ENCODE measurements at regions not wholly inside any gene's neighbourhood (a gene's known extent, or its start where the extent isn't known, plus 50 kb on each side); places are given as distances from the start of the nearest gene placed in this dataset.

DNA sequence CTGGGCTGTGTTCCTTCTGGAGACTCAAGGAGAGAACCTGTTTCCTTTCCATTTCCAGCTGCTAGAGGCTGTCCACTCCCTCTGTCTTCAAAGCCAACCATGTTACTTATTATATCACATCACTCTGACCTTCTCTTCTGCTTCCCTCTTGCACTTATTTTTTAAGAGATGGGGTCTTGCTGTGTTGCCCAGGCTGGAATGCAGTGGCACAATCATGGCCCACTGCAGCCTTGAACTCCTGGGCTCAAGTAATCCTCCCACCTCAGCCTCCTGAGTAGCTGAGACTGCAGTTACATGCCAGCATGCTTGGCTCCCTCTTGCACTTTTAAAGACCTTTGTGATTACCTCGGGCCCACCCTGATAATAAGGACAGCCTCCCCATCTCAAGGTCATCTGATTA lies 160.0 kb upstream of the DTNBP1 start:
- H3K27me3 Mint-ChIP-seq = no peaks in the 10 kb centered on the region

DNA sequence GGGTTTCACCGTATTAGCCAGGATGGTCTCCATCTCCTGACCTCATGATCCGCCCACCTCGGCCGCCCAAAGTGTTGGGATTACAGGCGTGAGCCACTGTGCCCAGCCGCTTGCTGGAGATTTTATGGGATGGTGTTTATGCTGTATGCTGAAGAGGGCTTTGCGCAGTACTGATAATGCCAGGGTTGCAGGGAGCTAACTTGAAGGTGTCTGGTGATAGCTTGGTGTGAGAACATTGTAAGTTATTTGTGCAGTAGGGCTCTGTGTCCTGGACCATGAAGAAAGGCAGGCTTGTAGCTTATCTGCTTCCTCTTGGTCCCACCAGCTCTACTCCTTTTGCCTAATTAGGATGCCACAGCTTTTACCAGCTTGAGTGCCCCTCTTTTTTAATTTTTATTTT lies 157.0 kb upstream of the DTNBP1 start:
- Mint-ChIP-seq H3K27ac (no peak overlapping the region), H3K4me3 (no peak overlapping the region), H3K27me3 (no peaks in the 10 kb centered on the region), H3K4me1 (ENCODE audit: unreplicated experiment) (peaks cover 32% of the 10 kb centered on the region), H3K9me3 (peaks cover 6% of the 10 kb centered on the region), H3K36me3 (no peaks in the 10 kb centered on the region)
- TF ChIP-seq, protein P1, sequence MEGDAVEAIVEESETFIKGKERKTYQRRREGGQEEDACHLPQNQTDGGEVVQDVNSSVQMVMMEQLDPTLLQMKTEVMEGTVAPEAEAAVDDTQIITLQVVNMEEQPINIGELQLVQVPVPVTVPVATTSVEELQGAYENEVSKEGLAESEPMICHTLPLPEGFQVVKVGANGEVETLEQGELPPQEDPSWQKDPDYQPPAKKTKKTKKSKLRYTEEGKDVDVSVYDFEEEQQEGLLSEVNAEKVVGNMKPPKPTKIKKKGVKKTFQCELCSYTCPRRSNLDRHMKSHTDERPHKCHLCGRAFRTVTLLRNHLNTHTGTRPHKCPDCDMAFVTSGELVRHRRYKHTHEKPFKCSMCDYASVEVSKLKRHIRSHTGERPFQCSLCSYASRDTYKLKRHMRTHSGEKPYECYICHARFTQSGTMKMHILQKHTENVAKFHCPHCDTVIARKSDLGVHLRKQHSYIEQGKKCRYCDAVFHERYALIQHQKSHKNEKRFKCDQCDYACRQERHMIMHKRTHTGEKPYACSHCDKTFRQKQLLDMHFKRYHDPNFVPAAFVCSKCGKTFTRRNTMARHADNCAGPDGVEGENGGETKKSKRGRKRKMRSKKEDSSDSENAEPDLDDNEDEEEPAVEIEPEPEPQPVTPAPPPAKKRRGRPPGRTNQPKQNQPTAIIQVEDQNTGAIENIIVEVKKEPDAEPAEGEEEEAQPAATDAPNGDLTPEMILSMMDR (conservative IDR thresholded peaks at IDR 0.05) = no peak
- DNase-seq (ENCODE audit: extremely low spot score, unreplicated experiment) = no peak

More for the DNA sequence above, 160.0 kb upstream of the DTNBP1 start:
- Mint-ChIP-seq H3K9me3 (peaks cover 10% of the 10 kb centered on the region), H3K4me1 (ENCODE audit: unreplicated experiment) (peaks cover 36% of the 10 kb centered on the region), H3K4me3 (no peak overlapping the region), H3K27ac (no peak overlapping the region), H3K36me3 (no peaks in the 10 kb centered on the region)
- no peak for DNase-seq (ENCODE audit: extremely low spot score, unreplicated experiment)
- TF ChIP-seq, protein P1 (conservative IDR thresholded peaks at IDR 0.05) = no peak

DNA sequence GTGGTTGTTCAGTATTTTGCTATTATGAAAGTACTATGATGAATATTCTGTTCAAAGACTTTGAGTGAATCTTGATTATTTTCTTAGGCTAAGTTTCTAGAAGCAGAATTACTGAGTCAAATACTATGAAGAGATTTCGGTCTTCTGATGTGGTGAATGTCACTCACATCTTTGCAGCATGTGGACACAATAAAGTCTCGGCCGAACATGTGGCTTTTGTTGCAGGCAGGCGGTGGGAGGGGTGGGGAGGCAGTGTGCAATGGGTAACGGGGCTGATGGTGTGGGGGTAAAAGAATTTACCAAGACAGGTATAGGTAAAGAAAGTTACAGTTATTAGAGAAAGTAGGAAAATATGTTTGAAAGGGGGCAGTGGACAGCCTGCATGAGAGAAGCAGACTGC lies 156.4 kb upstream of the DTNBP1 start:
- TF ChIP-seq, protein P1 (conservative IDR thresholded peaks at IDR 0.05) = no peak
- Mint-ChIP-seq H3K36me3 (no peaks in the 10 kb centered on the region), H3K27me3 (no peaks in the 10 kb centered on the region), H3K27ac (no peak overlapping the region), H3K4me1 (ENCODE audit: unreplicated experiment) (peaks cover 29% of the 10 kb centered on the region), H3K9me3 (peaks cover 7% of the 10 kb centered on the region), H3K4me3 (no peak overlapping the region)
- no peak for DNase-seq (ENCODE audit: extremely low spot score, unreplicated experiment)

DNA sequence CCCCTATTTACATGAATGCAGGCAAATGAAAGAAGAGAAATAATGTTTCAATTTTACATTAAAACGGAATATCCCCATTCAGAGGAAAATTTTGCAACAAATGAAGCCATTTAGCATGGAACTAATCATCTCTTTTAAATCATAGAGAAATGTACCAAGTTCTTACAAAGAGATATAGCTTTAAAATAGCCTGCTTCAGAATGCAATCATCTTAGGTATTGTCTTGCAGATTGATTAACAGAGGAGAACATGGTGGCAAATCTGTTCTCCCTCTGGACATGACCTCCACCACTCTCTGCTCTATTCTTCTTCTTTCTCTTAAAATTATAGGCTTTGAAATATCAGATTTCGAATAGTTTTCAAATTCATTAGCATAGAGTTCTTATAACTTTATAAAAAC lies 155.7 kb upstream of the DTNBP1 start:
- TF ChIP-seq, protein P1 (conservative IDR thresholded peaks at IDR 0.05) = no peak
- H3K27me3 Mint-ChIP-seq = no peaks in the 10 kb centered on the region
- peaks cover 7% of the 10 kb centered on the region for H3K9me3 Mint-ChIP-seq
- no peaks in the 10 kb centered on the region for H3K36me3 Mint-ChIP-seq
- no peak overlapping the region for H3K27ac Mint-ChIP-seq
- H3K4me3 Mint-ChIP-seq = no peak overlapping the region
- H3K4me1 Mint-ChIP-seq (ENCODE audit: unreplicated experiment) = peaks cover 24% of the 10 kb centered on the region
- no peak for DNase-seq (ENCODE audit: extremely low spot score, unreplicated experiment)

DNA sequence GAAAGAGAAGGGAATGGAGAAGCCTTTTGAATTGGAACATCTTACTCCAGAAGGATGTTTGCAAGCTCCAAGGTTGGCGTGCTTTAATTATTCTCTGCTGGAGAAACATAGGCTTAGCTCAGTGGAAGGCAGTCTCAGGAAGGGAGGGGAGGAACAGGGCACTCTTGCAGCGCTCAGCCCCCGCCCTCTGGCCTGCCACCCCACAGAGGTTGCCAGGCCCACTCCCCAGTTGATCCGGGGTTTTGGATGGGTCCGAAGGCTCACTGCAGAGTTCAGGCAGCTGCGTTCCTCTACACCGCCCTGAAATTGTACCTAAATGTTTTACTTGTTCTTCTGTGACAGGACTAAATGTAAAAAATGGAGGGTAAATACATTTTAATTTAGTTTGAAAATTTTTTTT lies 155.2 kb upstream of the DTNBP1 start:
- H3K36me3 Mint-ChIP-seq = no peaks in the 10 kb centered on the region
- peaks cover 7% of the 10 kb centered on the region for H3K9me3 Mint-ChIP-seq
- TF ChIP-seq, protein P1 (conservative IDR thresholded peaks at IDR 0.05) = no peak
- H3K27me3 Mint-ChIP-seq = no peaks in the 10 kb centered on the region
- H3K27ac Mint-ChIP-seq = no peak overlapping the region
- peaks cover 20% of the 10 kb centered on the region for H3K4me1 Mint-ChIP-seq (ENCODE audit: unreplicated experiment)
- H3K4me3 Mint-ChIP-seq = no peak overlapping the region
- no peak for DNase-seq (ENCODE audit: extremely low spot score, unreplicated experiment)

DNA sequence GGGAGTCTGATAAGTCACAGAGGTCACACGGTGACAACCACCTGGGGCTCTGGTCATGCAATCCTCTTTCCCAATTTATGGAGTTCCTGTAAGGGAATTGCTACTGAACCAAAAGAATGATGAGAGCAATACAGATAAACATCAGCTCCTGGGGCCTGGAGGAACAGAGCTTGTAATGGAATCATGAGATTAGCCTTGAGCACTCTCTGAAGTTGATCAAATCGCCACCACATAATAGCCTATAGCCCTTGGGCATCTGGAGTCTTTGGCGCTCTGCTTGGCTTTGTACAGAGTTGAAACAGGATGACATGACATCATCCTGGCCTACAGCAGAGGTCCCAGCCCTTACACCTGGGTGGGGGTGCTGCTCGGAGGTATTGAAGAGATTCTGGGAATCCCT lies 154.3 kb upstream of the DTNBP1 start:
- TF ChIP-seq, protein P1 (conservative IDR thresholded peaks at IDR 0.05) = no peak
- Mint-ChIP-seq H3K4me1 (ENCODE audit: unreplicated experiment) (peaks cover 19% of the 10 kb centered on the region), H3K27ac (no peak overlapping the region), H3K9me3 (peaks cover 7% of the 10 kb centered on the region), H3K36me3 (no peaks in the 10 kb centered on the region), H3K27me3 (no peaks in the 10 kb centered on the region), H3K4me3 (no peak overlapping the region)
- DNase-seq (ENCODE audit: extremely low spot score, unreplicated experiment) = no peak
